ENCODE measurements at regions not wholly inside any gene's neighbourhood (a gene's known extent, or its start where the extent isn't known, plus 50 kb on each side); places are given as distances from the start of the nearest gene placed in this dataset.

GRCh38 chr14:100664841-100665510 is 61.7 kb upstream of the DLK1 start:
- Histone ChIP-seq H3K9ac (ENCODE audit: control insufficient read depth, insufficient read depth, low read length) (no peak overlapping the region), H3K36me3 (ENCODE audit: control insufficient read depth in 2 of 2, insufficient read depth in 2 of 2, low read length in 1 of 2) (no peaks in the 10 kb centered on the region), H3K79me2 (ENCODE audit: control insufficient read depth, insufficient read depth, low read length) (no peaks in the 10 kb centered on the region), H2AFZ (ENCODE audit: control insufficient read depth, low read depth, low read length) (no peak overlapping the region), H3K27ac (ENCODE audit: control insufficient read depth, insufficient read depth) (no peak overlapping the region), H3K9me3 (replicated peaks; ENCODE audit: control insufficient read depth, insufficient read depth, low read length) (no peaks in the 10 kb centered on the region), H3K27me3 (replicated peaks in 1 of 2; ENCODE audit: control insufficient read depth in 2 of 2, insufficient read depth in 2 of 2, low read length in 1 of 2) (no peaks in the 10 kb centered on the region; a peak in 1 of 4 replicates), H3K4me2 (ENCODE audit: control insufficient read depth, insufficient read depth) (no peak overlapping the region), H3K4me1 (ENCODE audit: control insufficient read depth, insufficient read depth, low read length) (no peaks in the 10 kb centered on the region), H3K4me3 (no peak overlapping the region), H4K20me1 (ENCODE audit: control insufficient read depth, insufficient read depth) (peaks cover 3% of the 10 kb centered on the region; the same call in 1 of the 2 replicates)
- ChIA-PET SMC1A (ENCODE audit: uncharacterized antibody, unreplicated experiment) (no interaction called here), CTCF (interaction anchor here (1.6 kb wide), 1 partner anchor 280 kb away, joined by 4 read pairs; no protein-coding TSS in a partner anchor), RAD21 (ENCODE audit: unreplicated experiment) (no interaction called here), POLR2A (no interaction called here)
- 69% methylated on average over 14 of the region's 14 CpGs for WGBS (ENCODE audit: insufficient coverage, insufficient replicate concordance, low lambda C conversion rate, missing lambda C conversion rate)
- intact Hi-C loops (cut with micrococcal nuclease; ENCODE audit: unreplicated experiment) (no loop called here), in situ Hi-C loops (cut with MboI) (no loop called here)
- TF ChIP-seq PML (IDR thresholded peaks at IDR 0.05; ENCODE audit: low read length), result no peak
- DNase-seq (ENCODE audit: low read depth, low spot score) (no peak), ATAC-seq (no peak), FAIRE-seq (no peak)
- no TSS peak for BruUV-seq (replicated peaks)

- FAIRE-seq (no peak), DNase-seq (ENCODE audit: low read depth, low spot score) (no peak), ATAC-seq (no peak)
- Histone ChIP-seq H3K79me2 (ENCODE audit: control insufficient read depth, insufficient read depth, low read length) (no peaks in the 10 kb centered on the region), H2AFZ (ENCODE audit: control insufficient read depth, low read depth, low read length) (no peak overlapping the region), H3K27me3 (replicated peaks in 1 of 2; ENCODE audit: control insufficient read depth in 2 of 2, insufficient read depth in 2 of 2, low read length in 1 of 2) (no peaks in the 10 kb centered on the region; a peak in 1 of 4 replicates), H3K4me2 (ENCODE audit: control insufficient read depth, insufficient read depth) (no peak overlapping the region), H3K9me3 (replicated peaks; ENCODE audit: control insufficient read depth, insufficient read depth, low read length) (no peaks in the 10 kb centered on the region), H3K4me1 (ENCODE audit: control insufficient read depth, insufficient read depth, low read length) (no peaks in the 10 kb centered on the region), H4K20me1 (ENCODE audit: control insufficient read depth, insufficient read depth) (peaks cover 3% of the 10 kb centered on the region; the same call in 1 of the 2 replicates), H3K36me3 (ENCODE audit: control insufficient read depth in 2 of 2, insufficient read depth in 2 of 2, low read length in 1 of 2) (no peaks in the 10 kb centered on the region), H3K9ac (ENCODE audit: control insufficient read depth, insufficient read depth, low read length) (no peak overlapping the region), H3K4me3 (no peak overlapping the region), H3K27ac (ENCODE audit: control insufficient read depth, insufficient read depth) (no peak overlapping the region)
- in situ Hi-C loops (cut with MboI) (no loop called here), intact Hi-C loops (cut with micrococcal nuclease; ENCODE audit: unreplicated experiment) (no loop called here)
- SMC1A ChIA-PET (ENCODE audit: uncharacterized antibody, unreplicated experiment), result no interaction called here
- RAD21 ChIA-PET (ENCODE audit: unreplicated experiment), result no interaction called here
- POLR2A ChIA-PET, result no interaction called here
- CTCF ChIA-PET, result interaction anchor here (1.6 kb wide), 1 partner anchor 281 kb away, joined by 4 read pairs; no protein-coding TSS in a partner anchor
- WGBS (ENCODE audit: insufficient coverage, insufficient replicate concordance, low lambda C conversion rate, missing lambda C conversion rate), result 29% methylated on average over 8 of the region's 11 CpGs
- no peak for TF ChIP-seq CREB1 (IDR thresholded peaks at IDR 0.05; ENCODE audit: low read depth)
- TF ChIP-seq SMAD1 (IDR thresholded peaks at IDR 0.05; ENCODE audit: low read depth, partially characterized antibody), result no peak
- no peak for TF ChIP-seq POLR2A (IDR thresholded peaks at IDR 0.05; ENCODE audit: low read depth, low read length)
- TF ChIP-seq IRF3 (IDR thresholded peaks at IDR 0.05), result no peak
- TF ChIP-seq RELB (IDR thresholded peaks at IDR 0.05; ENCODE audit: low read depth), result no peak
- TF ChIP-seq TAF1 (IDR thresholded peaks at IDR 0.05; ENCODE audit: borderline replicate concordance, low read depth, low read length), result no peak
- TF ChIP-seq EZH2 (IDR thresholded peaks at IDR 0.05; ENCODE audit: borderline replicate concordance, control insufficient read depth, low read depth, low read length), result no peak
- no TSS peak for BruUV-seq (replicated peaks)
These were observed 61.1 kb upstream of the DLK1 start for GRCh38 chr14:100665511-100666032.
